CD4-positive, alpha-beta T cell treated with Interleukin-2 at 100 ng/mL for 4 hours (primary cell): ENCODE measurements at regions not wholly inside any gene's neighbourhood (a gene's known extent, or its start where the extent isn't known, plus 50 kb on each side); places are given as distances from the start of the nearest gene placed in this dataset.

Source experiments
- DNase-seq: peaks from one replicate; pipeline ENCODE4 v3.0.0-alpha.2; 2020; ENCODE audit warnings: low spot score

DNA sequence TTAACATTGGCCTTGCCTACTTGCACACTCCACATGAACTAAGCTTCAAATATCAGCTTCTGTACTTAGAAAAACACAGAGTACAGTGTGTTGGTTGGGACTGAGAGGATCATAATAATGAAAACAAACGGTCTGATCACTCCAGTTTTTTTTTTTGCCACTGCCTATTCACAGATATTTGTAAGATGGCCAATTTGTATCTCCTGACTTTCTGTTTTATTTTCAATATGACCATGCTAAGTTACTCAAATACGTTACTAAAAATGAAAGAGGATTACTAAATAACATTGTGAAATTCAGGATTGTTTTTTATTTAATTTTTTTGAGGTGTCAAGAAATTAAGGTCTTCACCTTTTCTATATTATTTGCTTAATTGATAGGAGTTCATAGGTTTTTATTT lies 595.1 kb downstream of the TUSC7 start:
- no peak for DNase-seq

DNA sequence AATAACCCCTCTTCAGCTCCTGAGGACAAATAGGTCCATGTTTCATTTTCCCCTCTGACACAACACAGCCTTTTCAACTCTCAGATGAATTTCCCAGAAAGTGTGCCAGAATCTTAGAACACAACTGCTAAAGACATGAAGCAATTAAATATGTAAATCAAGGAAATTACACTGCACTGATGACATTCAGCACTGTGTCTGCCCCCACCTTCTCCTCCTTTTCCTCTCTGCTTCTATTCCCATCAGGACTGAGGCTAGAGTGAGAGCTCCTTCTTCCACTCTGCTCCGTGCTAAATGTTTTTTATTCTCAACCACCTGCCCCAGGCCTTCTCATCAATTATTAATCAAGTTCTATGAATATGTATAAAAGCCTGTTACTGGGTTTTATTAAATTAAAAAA lies 596.1 kb downstream of the TUSC7 start:
- no peak for DNase-seq

GRCh38 chr3:117306299-117306698 lies 596.7 kb downstream of the TUSC7 start:
- DNase-seq = no peak

GRCh38 chr3:117308353-117308752 lies 598.8 kb downstream of the TUSC7 start:
- DNase-seq = no peak

GRCh38 chr3:117308756-117309155 lies 599.2 kb downstream of the TUSC7 start:
- DNase-seq = no peak

GRCh38 chr3:117310536-117310935 lies 601.0 kb downstream of the TUSC7 start:
- no peak for DNase-seq

DNA sequence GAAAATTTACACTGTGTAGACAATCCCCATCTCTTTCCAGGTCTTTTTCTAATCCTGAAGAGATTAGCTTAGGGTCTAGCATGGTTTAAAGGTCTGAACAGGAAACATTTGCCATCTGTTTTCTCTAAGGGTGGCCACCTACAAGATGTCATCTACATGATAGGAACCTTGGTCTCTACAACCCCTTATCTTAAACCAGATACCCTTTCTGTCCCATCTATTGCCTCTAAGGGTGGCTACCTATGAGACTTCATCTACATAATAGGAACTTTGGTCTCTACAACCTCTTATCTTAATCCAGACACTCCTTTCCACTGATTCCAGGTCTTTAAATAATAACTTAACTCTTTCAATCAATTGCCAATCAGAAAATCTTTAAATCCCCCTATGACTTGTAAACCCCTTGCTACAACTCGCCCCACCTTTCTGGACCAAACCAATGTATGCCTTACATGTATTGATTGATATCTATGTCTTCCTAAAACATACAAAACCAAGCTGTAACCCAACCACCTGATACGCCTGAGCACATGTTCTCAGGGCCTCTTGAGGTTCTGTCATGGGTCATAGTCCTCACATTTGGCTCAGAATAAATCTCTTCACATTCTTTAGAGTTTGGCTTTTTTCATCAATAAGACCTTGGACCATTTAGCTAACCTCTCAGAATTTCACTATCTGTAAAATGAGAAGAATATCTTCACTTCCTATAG lies 605.0 kb downstream of the TUSC7 start:
- DNase-seq = no peak

- DNase-seq = no peak
Observed at GRCh38 chr3:117322866-117323265, 613.3 kb downstream of the TUSC7 start.

- DNase-seq = no peak
Observed at GRCh38 chr3:117346901-117347300, 637.3 kb downstream of the TUSC7 start.

DNA sequence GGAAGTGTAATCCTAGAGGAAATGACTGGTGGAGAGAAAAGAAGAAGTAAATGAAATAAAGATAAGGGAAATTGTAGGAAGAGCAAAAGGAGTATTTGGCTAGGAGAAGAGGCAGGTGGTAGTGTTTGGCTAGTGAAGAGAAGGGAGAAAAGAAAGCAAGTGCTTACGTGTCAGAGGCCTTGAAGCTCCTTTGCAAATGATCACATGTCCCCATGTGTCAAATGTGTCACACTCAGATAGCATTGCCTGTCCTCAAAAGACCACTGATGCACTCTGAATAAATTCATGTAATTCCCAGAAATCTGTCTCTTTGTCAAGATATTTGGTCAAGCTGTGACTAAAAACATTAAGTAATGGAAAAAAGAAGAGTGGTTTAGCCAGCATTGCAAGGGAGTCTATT lies 639.3 kb downstream of the TUSC7 start:
- no peak for DNase-seq

GRCh38 chr3:117349566-117349965 lies 640.0 kb downstream of the TUSC7 start:
- no peak for DNase-seq

DNA sequence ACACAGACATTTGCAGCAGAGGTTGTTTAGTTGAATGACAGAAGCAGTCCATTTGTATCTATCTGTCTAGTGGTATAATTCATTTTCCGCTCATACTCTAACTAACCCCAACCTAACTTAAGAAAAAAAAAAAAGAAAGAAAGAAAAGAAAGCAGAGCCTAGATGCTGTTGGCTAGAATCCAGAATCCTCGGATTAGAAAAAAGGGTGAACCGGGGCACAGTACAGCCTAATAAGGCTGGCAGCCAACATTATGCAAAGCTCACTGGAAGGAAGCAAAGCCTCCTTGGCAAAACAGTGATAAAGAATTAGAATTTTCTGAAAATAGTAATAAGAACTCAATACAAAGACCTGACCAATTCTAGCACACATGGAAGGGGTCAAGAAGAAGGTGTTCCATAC lies 640.8 kb downstream of the TUSC7 start:
- DNase-seq = no peak

DNA sequence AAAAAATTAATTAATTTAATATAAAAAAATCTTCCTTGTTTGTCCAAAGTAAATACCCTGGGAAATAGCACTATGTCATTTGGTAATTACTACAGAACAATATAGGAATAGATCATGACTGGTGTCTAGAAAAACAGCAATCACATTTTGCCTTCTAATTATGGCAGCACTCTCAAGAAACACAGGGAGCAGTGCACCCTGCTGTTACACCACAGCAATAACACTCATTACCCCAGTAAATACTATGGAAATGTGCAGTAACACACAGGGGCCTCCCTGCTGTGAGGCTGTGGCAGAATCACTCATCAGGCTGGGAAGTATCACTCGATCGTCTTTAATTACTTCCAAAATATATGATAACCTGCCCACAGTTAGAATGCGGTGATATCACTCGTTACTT lies 646.0 kb downstream of the TUSC7 start:
- no peak for DNase-seq

DNA sequence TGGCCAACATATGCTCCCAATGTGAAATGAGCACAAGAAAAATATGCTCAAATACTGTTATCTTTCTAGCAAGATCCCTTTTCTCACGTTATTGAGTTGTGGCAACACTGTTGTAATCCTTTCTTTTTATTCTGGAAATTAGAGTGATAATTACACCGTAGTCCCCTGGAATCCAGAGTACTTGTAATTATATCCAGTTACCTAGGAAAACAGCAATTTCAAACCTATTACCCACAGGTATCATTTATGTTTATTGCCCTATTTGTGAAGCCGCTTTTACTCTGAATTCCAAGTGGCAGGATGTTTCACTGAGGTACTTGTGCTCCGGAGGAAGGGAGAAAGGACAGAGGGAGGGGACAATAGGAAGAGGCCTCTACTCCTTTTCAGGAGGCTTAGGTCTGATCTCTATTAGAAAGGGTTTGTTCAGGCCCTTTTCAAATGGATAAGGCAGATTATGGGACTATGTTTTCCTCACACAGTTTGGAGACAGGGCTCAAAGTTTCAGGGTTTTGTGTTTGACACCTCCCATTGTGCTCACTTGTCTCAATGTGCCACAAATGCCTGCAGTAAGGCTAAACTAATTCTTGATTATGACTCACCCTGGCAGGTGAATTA lies 646.6 kb downstream of the TUSC7 start:
- no peak for DNase-seq

- DNase-seq = no peak
Observed at GRCh38 chr3:117358717-117359314, 649.2 kb downstream of the TUSC7 start.

DNA sequence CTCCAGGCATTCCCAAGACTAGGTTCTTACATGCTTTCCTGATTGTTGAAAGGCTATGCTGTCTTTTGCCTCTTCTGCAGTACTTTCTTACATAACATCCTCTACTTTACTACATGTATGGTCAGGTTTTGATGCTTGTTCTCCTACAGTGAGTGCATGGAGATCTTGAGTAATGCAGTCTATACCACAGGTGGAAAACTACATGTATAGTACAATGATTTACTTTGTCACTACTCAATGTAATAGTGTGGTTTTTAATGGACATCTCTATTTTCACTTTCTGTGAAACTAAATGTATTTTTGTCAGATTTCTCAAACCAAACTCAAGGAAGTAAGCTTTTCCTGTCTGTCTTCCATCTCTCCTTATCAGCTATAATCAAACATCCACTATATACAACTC lies 657.0 kb downstream of the TUSC7 start:
- no peak for DNase-seq

DNA sequence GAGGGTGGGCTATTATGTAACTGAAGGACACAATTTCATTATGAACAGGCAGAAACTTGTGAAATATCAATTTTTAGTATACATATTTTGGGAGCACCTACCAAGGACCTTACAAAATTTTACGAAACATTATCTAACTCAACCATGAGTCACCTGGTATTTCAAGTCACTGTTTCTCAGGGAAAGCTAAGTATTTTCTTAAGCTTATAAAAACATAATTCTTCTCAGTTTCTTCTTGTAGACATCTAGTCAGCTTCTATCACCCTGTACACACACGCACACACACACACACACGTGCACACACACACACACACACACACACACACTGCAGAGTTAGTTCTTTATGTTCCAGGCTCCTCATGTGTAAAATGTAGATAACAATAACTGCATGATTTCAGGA lies 658.3 kb downstream of the TUSC7 start:
- DNase-seq = no peak

GRCh38 chr3:117380631-117381030 lies 671.1 kb downstream of the TUSC7 start:
- no peak for DNase-seq

DNA sequence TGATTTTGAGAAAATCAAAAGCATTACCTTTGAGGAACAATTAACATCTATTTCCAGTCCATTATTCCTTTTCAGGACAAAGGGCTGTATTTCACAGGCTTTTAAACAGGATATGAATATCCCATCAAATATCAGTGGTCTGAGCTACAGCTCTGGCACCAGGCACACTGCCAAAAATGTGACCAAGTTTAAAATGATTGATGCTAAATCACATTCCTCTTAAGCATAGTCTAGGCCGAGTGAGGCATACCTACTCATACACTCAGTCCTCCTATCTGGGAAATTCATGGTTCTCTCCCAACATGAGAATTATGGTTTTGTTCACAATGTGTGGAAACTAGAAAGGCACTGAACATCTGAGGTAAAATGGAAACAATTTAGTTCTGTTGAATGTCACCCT lies 683.5 kb downstream of the TUSC7 start:
- no peak for DNase-seq

GRCh38 chr3:117398141-117398899 lies 688.7 kb downstream of the TUSC7 start:
- DNase-seq = no peak

DNA sequence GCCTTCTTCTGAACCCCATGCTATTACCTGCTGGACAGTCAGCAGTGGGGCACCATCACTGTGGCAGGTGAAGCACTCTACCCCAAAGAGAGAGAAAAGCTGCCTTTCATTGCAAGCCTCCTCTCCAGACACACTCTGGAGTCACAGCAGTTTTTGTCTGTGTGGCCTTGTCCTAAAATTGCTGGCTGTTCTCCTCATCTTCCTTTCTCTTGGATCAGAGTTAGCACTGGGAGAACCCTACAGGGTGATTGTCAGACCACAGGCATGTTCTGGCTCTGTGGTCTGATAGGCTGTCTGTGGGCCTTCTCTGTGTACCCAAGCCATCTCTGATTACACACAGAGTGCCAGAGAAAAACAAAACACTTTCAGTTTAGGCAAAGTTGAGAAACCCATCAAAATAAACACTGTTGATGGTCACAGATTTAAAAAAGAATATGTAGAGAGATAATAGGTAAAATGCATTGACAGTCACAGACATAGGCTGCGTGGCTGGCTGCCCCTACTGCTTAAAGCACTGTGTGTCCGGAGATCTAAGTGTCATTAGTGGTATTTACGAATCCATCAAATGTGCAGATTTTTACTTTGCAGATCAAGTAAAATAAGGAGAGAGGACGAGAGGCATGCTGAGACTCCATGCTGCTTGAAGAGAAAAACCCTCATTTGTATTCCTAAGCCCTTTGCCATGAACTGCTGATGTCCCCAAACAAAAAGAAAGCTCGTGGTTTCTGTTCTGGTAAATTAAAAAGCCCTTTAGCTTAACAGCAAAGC lies 689.9 kb downstream of the TUSC7 start:
- no peak for DNase-seq

DNA sequence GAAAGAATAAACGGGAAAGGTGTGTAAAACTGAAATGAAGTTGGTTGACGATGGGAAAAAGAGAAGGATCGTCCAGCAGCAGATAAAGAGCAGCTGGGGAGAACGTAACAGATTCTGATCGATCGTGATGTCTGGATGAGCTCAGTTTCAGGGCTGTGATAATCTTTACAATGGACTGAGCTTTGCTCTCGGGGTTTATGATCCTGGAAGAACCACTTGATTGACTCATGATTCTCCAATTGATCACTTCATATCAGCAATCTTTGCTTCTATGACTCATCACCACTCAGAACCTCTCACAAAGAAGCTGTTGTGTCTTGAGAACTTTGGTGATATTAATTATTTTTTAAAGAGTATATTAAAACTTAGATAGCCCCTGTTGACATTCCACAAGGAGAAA lies 690.7 kb downstream of the TUSC7 start:
- DNase-seq = no peak
